ENCODE measurements at regions not wholly inside any gene's neighbourhood (a gene's known extent, or its start where the extent isn't known, plus 50 kb on each side); places are given as distances from the start of the nearest gene placed in this dataset.

DNA sequence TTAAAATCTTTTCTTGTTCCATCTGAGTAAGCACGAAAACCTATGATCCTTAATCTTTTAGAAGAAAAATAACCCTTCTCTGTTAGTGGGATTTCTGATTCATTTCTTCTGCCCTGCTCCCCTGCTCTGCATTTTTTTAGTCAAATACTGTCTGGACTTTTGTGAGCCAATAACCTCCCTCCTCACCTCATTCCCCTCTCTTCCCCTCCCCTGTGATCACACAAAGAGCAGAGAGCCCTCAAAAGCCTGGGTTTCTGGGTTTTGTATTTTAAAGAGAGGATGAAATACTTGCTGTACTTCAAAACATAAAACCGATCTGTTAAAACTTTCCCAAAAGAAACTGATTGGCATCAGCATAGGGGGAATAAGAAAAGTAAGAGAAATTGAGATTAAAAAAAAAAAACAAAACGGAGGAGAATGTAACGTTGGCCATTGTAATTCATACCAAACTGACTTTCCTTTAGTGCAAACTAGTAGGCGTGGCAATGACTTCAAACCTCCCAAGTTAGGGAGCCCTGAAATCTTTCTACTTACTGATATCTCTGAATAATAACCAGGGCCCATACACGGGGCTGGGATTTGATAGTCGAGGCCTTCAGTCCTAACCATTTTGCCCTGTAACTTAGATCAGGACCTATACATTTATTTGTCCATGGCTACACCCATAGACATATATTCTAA lies 232.9 kb downstream of the TM9SF2 start:
- Histone ChIP-seq H3K4me1 (ENCODE audit: insufficient read depth, low read length) (no peaks in the 10 kb centered on the region), H3K4me3 (ENCODE audit: low read depth in 1 of 2, low read length in 2 of 2) (no peak overlapping the region), H3K9me3 (ENCODE audit: insufficient read depth, low read length, severe bottlenecking) (no peaks in the 10 kb centered on the region), H3K9ac (ENCODE audit: low read depth, low read length) (no peak overlapping the region), H3K79me2 (ENCODE audit: insufficient read depth, low read length) (no peaks in the 10 kb centered on the region), H3K36me3 (ENCODE audit: insufficient read depth, low read length) (no peaks in the 10 kb centered on the region), H3K27ac (ENCODE audit: low read length) (no peak overlapping the region), H3K27me3 (ENCODE audit: insufficient read depth, low read length, poor library complexity) (no peaks in the 10 kb centered on the region), H4K20me1 (ENCODE audit: insufficient read depth, low read length) (0 out of 2 replicates have a peak, but pooled peaks cover 4% of the 10 kb centered on the region), H2AFZ (ENCODE audit: low read depth, low read length) (no peak overlapping the region), H3K4me2 (ENCODE audit: insufficient read depth, low read length) (no peak overlapping the region)
- no peak for ATAC-seq (ENCODE audit: insufficient read depth, low read depth)
- no peak for DNase-seq
- TF ChIP-seq, protein P1, sequence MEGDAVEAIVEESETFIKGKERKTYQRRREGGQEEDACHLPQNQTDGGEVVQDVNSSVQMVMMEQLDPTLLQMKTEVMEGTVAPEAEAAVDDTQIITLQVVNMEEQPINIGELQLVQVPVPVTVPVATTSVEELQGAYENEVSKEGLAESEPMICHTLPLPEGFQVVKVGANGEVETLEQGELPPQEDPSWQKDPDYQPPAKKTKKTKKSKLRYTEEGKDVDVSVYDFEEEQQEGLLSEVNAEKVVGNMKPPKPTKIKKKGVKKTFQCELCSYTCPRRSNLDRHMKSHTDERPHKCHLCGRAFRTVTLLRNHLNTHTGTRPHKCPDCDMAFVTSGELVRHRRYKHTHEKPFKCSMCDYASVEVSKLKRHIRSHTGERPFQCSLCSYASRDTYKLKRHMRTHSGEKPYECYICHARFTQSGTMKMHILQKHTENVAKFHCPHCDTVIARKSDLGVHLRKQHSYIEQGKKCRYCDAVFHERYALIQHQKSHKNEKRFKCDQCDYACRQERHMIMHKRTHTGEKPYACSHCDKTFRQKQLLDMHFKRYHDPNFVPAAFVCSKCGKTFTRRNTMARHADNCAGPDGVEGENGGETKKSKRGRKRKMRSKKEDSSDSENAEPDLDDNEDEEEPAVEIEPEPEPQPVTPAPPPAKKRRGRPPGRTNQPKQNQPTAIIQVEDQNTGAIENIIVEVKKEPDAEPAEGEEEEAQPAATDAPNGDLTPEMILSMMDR (IDR thresholded peaks at IDR 0.05; ENCODE audit: borderline replicate concordance, extremely low read depth, low read length, poor library complexity, severe bottlenecking): no peak
- TF ChIP-seq EZH2 (IDR thresholded peaks at IDR 0.05; ENCODE audit: borderline replicate concordance, low read depth, low read length, severe bottlenecking): no peak

DNA sequence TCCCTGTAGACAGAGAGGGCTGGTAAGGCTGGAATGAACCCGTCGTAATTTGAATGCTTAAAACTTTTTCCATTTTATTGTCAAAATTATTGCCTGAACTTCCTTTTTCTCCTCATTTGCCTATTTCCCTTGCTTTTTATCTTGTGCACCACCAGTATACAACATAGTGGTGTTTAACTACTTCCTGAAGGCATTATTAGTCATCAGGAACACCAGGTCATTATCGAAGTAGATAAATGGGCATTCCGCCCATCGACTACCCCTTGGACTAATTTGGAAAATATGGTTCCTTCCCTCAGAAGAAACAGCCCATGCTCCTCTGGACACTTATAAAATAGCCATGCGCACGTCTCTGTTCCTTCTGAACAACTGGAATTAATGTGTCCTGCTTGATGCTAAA lies 232.1 kb downstream of the TM9SF2 start:
- Histone ChIP-seq H3K27me3 (ENCODE audit: insufficient read depth, low read length, poor library complexity) (no peaks in the 10 kb centered on the region), H3K4me3 (ENCODE audit: low read depth in 1 of 2, low read length in 2 of 2) (no peak overlapping the region), H3K4me1 (ENCODE audit: insufficient read depth, low read length) (no peaks in the 10 kb centered on the region), H3K9ac (ENCODE audit: low read depth, low read length) (no peak overlapping the region), H4K20me1 (ENCODE audit: insufficient read depth, low read length) (0 out of 2 replicates have a peak, but pooled peaks cover 4% of the 10 kb centered on the region), H3K27ac (ENCODE audit: low read length) (no peak overlapping the region), H2AFZ (ENCODE audit: low read depth, low read length) (no peak overlapping the region), H3K9me3 (ENCODE audit: insufficient read depth, low read length, severe bottlenecking) (no peaks in the 10 kb centered on the region), H3K36me3 (ENCODE audit: insufficient read depth, low read length) (no peaks in the 10 kb centered on the region), H3K4me2 (ENCODE audit: insufficient read depth, low read length) (no peak overlapping the region), H3K79me2 (ENCODE audit: insufficient read depth, low read length) (no peaks in the 10 kb centered on the region)
- no peak for ATAC-seq (ENCODE audit: insufficient read depth, low read depth)
- TF ChIP-seq, protein P1 (IDR thresholded peaks at IDR 0.05; ENCODE audit: borderline replicate concordance, extremely low read depth, low read length, poor library complexity, severe bottlenecking): no peak
- TF ChIP-seq EZH2 (IDR thresholded peaks at IDR 0.05; ENCODE audit: borderline replicate concordance, low read depth, low read length, severe bottlenecking): no peak
- no peak for DNase-seq

DNA sequence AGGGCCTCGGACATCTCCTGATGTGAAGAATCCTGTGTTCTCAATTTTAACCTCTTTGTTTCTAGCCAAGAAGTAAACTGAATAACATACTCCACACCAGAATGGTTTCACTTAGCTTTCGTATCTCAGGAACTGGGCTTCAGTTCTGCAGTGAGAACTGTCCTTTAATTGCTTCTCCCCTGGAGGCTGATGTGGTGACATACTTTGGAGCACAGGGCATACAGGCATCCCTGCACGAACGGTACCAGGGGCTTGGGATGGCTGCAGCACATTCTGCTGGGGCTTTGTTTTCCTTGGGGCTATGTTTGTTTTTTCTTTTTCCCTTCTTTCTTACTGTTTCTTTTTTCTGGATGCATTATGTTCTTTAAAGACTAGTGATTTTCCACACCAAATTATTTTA lies 230.5 kb downstream of the TM9SF2 start:
- Histone ChIP-seq H3K4me3 (ENCODE audit: low read depth in 1 of 2, low read length in 2 of 2) (no peak overlapping the region), H3K27ac (ENCODE audit: low read length) (no peak overlapping the region), H3K4me2 (ENCODE audit: insufficient read depth, low read length) (no peak overlapping the region), H3K9ac (ENCODE audit: low read depth, low read length) (no peak overlapping the region), H3K27me3 (ENCODE audit: insufficient read depth, low read length, poor library complexity) (no peaks in the 10 kb centered on the region), H3K4me1 (ENCODE audit: insufficient read depth, low read length) (no peaks in the 10 kb centered on the region), H3K79me2 (ENCODE audit: insufficient read depth, low read length) (no peaks in the 10 kb centered on the region), H3K9me3 (ENCODE audit: insufficient read depth, low read length, severe bottlenecking) (no peaks in the 10 kb centered on the region), H2AFZ (ENCODE audit: low read depth, low read length) (no peak overlapping the region), H3K36me3 (ENCODE audit: insufficient read depth, low read length) (no peaks in the 10 kb centered on the region), H4K20me1 (ENCODE audit: insufficient read depth, low read length) (0 out of 2 replicates have a peak, but pooled peaks cover 4% of the 10 kb centered on the region)
- DNase-seq (no peak), ATAC-seq (ENCODE audit: insufficient read depth, low read depth) (no peak)
- TF ChIP-seq, protein P1 (IDR thresholded peaks at IDR 0.05; ENCODE audit: borderline replicate concordance, extremely low read depth, low read length, poor library complexity, severe bottlenecking): no peak
- no peak for TF ChIP-seq EZH2 (IDR thresholded peaks at IDR 0.05; ENCODE audit: borderline replicate concordance, low read depth, low read length, severe bottlenecking)
